SU-DHL-6 (cell line): ENCODE measurements at regions not wholly inside any gene's neighbourhood (a gene's known extent, or its start where the extent isn't known, plus 50 kb on each side); places are given as distances from the start of the nearest gene placed in this dataset.

Experiments
- CTCF ChIP-seq: fragments of 200-600 bp; sonication (generic); IDR thresholded peaks from one replicate; pipeline ENCODE4 v1.5.1; 2017; ENCODE audit warnings: antibody characterized with exemption, mild to moderate bottlenecking, low read length, moderate library complexity; ENCODE audit not compliant: insufficient read depth, poor library complexity, severe bottlenecking
- EZH2phosphoT487 ChIP-seq: fragments of 200-600 bp; sonication (generic), shearing (Covaris generic); conservative IDR thresholded peaks from 2 replicates; pipeline ENCODE4 v1.6.1; 2018; ENCODE audit warnings: mild to moderate bottlenecking, antibody characterized with exemption, low read length, moderate library complexity, mixed read lengths

DNA sequence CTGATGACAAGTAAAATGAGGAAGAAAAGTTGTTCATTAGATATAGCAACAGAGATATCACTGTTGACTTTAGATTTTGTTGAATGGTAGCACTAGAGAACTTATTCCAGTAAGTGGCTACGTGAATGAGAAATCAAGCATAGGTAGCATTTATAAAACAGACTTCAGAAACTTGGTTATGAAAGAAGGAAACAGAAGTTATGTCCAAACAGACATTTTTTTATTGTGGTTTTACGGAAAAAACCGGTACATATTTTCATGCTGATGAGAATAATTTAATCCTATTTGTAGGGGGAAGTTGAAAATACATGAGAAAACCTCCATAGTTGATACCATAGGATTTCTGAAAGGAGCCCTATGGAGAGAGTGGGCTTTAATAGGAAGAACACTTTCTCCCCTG is 325.7 kb upstream of the SLC10A2 start:
- TF ChIP-seq CTCF = no peak
- no peak for TF ChIP-seq EZH2phosphoT487
